ENCODE measurements at regions not wholly inside any gene's neighbourhood (a gene's known extent, or its start where the extent isn't known, plus 50 kb on each side); places are given as distances from the start of the nearest gene placed in this dataset.

- TF ChIP-seq CTCF (IDR thresholded peaks at IDR 0.05; ENCODE audit: extremely low read depth in 1 of 2, insufficient read depth in 1 of 2, low read depth in 1 of 2, low read length in 2 of 2), result no peak
- no peak for TF ChIP-seq EZH2 (IDR thresholded peaks at IDR 0.05; ENCODE audit: borderline replicate concordance, low read depth, low read length, severe bottlenecking)
- TF ChIP-seq POLR2A (IDR thresholded peaks at IDR 0.05; ENCODE audit: low read depth, low read length), result no peak
Observed at GRCh38 chr3:72669224-72669623, 179.0 kb downstream of the SHQ1 start.

All from endothelial cell of umbilical vein (primary cell).